Rectal smooth muscle tissue (tissue), 1 donor: ENCODE measurements at regions not wholly inside any gene's neighbourhood (a gene's known extent, or its start where the extent isn't known, plus 50 kb on each side); places are given as distances from the start of the nearest gene placed in this dataset.

Source experiments
- H3K27ac ChIP-seq: one replicate; pipeline ENCODE4 v1.7.0; 2013; ENCODE audit warnings: low read depth, low read length, inconsistent platforms
- H3K27me3 ChIP-seq: one replicate; pipeline ENCODE4 v1.7.0; 2013; ENCODE audit warnings: low read length; ENCODE audit not compliant: control insufficient read depth, insufficient read depth
- H3K36me3 ChIP-seq: one replicate; pipeline ENCODE4 v1.7.0; 2013; ENCODE audit warnings: low read length; ENCODE audit not compliant: control insufficient read depth, insufficient read depth
- H3K4me1 ChIP-seq: one replicate; pipeline ENCODE4 v1.7.0; 2013; ENCODE audit warnings: low read length; ENCODE audit not compliant: control insufficient read depth, insufficient read depth
- H3K4me3 ChIP-seq: one replicate; pipeline ENCODE4 v1.7.0; 2013; ENCODE audit warnings: low read length
- H3K9ac ChIP-seq: one replicate; pipeline ENCODE4 v1.7.0; 2013; ENCODE audit warnings: low read length

DNA sequence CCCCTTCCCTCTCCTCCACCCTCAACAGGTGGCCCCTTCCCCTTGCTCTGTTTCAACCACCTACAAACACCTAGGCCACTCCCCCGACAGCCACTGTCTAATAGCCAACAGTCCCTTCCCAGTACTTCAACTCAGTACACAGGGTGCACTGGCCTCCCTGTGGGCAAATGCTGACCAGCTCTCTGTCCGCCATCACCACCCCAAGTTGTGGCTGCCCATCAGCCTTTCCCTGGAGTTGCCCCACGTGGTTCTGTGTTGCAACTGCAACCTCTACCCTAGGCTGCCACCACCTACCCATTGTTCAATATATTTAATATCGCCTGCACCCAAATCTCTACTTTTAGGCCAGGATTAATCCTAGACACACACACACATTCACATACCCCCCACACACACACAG is 173.5 kb downstream of the MREG start:
- no peak overlapping the region for H3K27ac ChIP-seq
- H3K36me3 ChIP-seq: no peaks in the 10 kb centered on the region
- H3K4me3 ChIP-seq: no peak overlapping the region
- H3K9ac ChIP-seq: no peak overlapping the region
- no peaks in the 10 kb centered on the region for H3K4me1 ChIP-seq
- no peaks in the 10 kb centered on the region for H3K27me3 ChIP-seq

- Histone ChIP-seq H3K4me3 (no peak overlapping the region), H3K9ac (no peak overlapping the region), H3K4me1 (no peaks in the 10 kb centered on the region), H3K36me3 (no peaks in the 10 kb centered on the region), H3K27me3 (no peaks in the 10 kb centered on the region), H3K27ac (no peak overlapping the region)
These were observed 174.0 kb downstream of the MREG start for GRCh38 chr2:215839309-215839708.

DNA sequence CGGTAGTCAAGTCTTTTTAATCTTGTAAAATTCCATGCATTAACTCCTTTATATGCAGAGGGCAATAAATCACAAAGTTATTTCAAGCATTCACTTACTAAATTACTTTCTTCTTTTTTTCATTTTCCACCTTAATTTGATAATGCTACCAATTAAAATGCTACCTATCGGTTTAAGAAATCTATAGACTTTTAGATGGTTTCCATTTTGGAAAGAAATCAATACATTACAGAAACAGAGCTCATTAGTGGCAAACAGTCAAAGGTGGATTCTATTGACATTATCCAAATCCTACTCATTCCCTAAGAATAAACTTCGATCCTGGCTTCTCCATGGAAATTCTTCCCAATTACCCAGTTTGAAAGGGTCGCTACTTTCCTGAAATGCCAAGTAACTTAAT is 176.5 kb downstream of the MREG start:
- no peaks in the 10 kb centered on the region for H3K36me3 ChIP-seq
- no peaks in the 10 kb centered on the region for H3K27me3 ChIP-seq
- H3K27ac ChIP-seq: no peak overlapping the region
- no peak overlapping the region for H3K4me3 ChIP-seq
- no peak overlapping the region for H3K9ac ChIP-seq
- H3K4me1 ChIP-seq: no peaks in the 10 kb centered on the region

GRCh38 chr2:215835657-215836056 is 177.7 kb downstream of the MREG start:
- Histone ChIP-seq H3K36me3 (no peaks in the 10 kb centered on the region), H3K9ac (no peak overlapping the region), H3K4me3 (no peak overlapping the region), H3K4me1 (no peaks in the 10 kb centered on the region), H3K27me3 (no peaks in the 10 kb centered on the region), H3K27ac (no peak overlapping the region)

DNA sequence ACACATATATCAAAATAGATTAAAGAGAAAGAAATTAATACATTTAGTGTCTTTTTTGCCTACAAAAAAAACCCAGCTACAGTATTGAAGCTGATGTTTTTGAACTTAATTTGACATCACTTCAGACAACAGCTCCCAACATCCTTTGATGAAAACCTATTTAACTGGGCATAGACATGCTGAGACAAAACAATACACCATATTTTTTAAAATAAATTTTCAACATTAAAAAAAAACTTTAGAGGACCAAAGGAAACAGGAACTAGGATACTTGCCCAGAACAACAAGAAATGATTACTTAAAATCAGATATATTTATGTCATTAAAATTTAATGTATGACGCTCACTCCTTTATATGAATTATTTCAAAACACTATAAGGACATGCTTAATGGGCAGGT is 178.1 kb downstream of the MREG start:
- Histone ChIP-seq H3K4me3 (no peak overlapping the region), H3K36me3 (no peaks in the 10 kb centered on the region), H3K9ac (no peak overlapping the region), H3K27me3 (no peaks in the 10 kb centered on the region), H3K27ac (no peak overlapping the region), H3K4me1 (no peaks in the 10 kb centered on the region)

DNA sequence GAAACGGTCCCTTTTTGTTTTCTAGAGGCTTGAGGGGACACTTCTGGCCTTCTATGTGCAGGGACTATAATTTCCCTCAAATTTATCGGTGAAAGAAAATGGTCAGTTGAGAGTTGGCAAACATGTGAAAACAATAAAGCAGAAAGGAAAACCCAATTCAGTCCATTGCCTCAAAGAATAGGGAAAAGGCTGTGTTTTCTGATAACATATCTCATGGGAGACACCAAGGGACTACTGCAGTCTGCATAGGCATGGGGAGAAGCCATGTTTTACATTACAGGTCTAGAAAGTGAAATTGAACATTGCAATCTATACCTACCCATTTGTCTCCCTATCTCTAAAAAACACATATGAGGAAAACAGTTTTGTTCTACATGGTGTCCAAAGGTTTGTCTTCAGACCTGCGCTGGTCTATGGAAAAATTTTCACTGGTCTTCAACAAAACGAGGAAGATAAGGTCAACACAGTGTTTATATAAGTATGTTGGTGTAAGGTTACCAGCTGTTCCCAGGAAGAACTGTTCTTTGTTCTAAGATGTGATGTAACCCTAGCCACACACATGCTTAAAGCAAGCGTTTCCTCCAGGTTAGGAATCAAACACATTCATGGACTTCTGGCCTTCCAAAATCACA is 179.7 kb downstream of the MREG start:
- H3K27me3 ChIP-seq: no peaks in the 10 kb centered on the region
- H3K4me3 ChIP-seq: no peak overlapping the region
- H3K9ac ChIP-seq: no peak overlapping the region
- H3K36me3 ChIP-seq: no peaks in the 10 kb centered on the region
- H3K27ac ChIP-seq: no peak overlapping the region
- no peaks in the 10 kb centered on the region for H3K4me1 ChIP-seq

GRCh38 chr2:215832791-215833190 is 180.6 kb downstream of the MREG start:
- no peak overlapping the region for H3K9ac ChIP-seq
- H3K27ac ChIP-seq: no peak overlapping the region
- no peaks in the 10 kb centered on the region for H3K27me3 ChIP-seq
- H3K4me1 ChIP-seq: no peaks in the 10 kb centered on the region
- H3K36me3 ChIP-seq: no peaks in the 10 kb centered on the region
- no peak overlapping the region for H3K4me3 ChIP-seq

DNA sequence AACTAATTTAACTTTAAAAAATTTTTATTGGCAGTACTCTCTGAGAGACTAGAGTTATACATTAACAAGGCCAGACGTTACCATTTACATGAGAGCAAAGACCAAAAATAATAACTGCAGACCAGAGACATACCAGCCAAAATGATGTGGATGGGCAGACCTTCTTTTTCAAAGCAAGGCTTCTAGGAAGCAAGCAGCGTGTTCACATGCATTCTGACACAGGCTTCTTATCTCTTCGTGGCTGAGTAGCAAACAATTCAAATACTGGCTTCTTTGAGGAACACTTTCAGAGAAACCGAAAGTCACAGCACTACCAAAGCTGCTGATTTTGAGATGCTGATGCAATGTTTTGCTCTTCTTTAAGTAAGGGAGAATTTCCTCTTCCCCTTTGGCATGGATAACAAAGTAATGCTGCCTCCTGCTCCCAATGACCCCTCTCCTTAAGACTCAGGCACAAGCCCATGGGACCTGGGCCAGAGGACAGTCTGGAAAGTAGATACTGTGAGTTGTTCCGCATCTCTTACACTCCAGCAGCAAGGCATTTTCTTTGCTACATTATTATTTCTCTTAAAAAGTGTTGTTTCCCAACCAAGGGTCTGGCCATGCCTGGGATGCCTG is 181.9 kb downstream of the MREG start:
- H3K4me3 ChIP-seq: no peak overlapping the region
- H3K9ac ChIP-seq: no peak overlapping the region
- H3K36me3 ChIP-seq: no peaks in the 10 kb centered on the region
- H3K27me3 ChIP-seq: no peaks in the 10 kb centered on the region
- H3K4me1 ChIP-seq: peaks cover 6% of the 10 kb centered on the region
- H3K27ac ChIP-seq: no peak overlapping the region

DNA sequence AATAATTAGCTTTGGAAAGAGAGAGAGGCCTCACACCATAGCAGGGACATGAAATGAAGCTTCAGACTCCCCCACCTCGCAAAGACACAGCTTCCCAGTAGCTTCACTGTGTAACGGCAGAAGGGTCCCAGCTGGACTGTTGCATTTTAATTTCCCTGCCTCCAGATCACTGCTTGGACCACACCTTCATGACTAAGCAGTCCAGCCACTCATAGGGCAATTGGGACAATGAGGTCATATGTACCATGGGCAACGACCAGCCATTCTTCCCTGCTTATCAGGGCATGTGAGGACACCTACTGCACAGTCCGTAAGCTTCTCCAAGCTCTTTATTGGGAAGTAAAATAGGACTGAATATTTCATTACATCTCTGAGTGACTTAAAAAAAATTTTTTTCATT is 183.0 kb downstream of the MREG start:
- no peak overlapping the region for H3K4me3 ChIP-seq
- no peaks in the 10 kb centered on the region for H3K36me3 ChIP-seq
- peaks cover 6% of the 10 kb centered on the region for H3K4me1 ChIP-seq
- no peak overlapping the region for H3K9ac ChIP-seq
- no peaks in the 10 kb centered on the region for H3K27me3 ChIP-seq
- H3K27ac ChIP-seq: no peak overlapping the region

DNA sequence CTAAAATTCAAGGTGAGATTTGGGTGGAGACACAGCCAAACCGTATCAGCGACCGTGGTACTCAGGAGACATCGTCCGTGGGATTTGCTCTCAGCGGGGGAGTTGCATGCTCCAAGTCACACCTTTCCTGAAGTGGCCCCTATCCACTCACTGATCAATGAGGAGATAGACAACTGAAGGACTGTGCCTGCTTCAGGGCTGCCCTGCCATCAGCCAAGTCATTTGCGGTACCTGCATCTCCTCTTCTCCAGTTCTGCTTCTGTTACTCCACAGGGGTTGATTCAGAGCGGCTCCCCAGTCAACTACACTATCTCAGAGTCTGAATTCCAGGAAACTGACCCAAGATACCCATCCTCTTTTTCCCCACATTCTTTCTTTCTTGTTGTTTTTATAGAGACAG is 184.1 kb downstream of the MREG start:
- Histone ChIP-seq H3K27ac (no peak overlapping the region), H3K36me3 (no peaks in the 10 kb centered on the region), H3K4me1 (peaks cover 6% of the 10 kb centered on the region), H3K9ac (no peak overlapping the region), H3K27me3 (no peaks in the 10 kb centered on the region), H3K4me3 (no peak overlapping the region)

DNA sequence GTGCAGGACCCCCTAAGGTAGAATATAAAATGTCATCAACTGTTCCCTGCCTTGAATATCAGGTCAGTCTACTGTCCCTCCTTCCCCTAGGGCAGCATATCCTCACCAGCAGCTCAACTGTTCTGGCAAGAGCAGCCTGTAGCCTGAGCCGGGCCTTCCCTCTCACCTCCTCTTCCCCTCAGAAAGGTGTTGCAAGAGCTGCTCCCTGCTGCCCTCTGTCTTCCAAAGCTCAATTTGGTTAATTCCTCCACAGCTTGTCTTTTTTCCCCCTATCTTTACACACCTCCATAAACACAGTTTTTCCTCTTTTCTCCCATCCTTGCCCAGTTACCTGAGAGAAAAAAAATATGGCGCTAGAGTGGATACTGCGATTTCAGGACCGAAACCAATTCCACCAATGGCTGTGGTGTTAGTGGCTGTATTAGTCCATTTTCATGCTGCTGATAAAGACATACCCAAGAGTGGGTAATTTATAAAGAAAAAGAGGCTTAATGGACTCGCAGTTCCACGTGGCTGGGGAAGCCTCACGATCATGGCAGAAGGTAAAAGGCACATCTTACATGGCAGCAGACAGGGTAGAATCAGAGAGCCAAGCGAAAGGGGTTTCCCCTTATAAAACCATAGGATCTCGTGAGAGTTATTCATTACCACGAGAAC is 184.7 kb downstream of the MREG start:
- peaks cover 6% of the 10 kb centered on the region for H3K4me1 ChIP-seq
- H3K27ac ChIP-seq: no peak overlapping the region
- no peaks in the 10 kb centered on the region for H3K27me3 ChIP-seq
- no peak overlapping the region for H3K4me3 ChIP-seq
- no peaks in the 10 kb centered on the region for H3K36me3 ChIP-seq
- H3K9ac ChIP-seq: no peak overlapping the region

DNA sequence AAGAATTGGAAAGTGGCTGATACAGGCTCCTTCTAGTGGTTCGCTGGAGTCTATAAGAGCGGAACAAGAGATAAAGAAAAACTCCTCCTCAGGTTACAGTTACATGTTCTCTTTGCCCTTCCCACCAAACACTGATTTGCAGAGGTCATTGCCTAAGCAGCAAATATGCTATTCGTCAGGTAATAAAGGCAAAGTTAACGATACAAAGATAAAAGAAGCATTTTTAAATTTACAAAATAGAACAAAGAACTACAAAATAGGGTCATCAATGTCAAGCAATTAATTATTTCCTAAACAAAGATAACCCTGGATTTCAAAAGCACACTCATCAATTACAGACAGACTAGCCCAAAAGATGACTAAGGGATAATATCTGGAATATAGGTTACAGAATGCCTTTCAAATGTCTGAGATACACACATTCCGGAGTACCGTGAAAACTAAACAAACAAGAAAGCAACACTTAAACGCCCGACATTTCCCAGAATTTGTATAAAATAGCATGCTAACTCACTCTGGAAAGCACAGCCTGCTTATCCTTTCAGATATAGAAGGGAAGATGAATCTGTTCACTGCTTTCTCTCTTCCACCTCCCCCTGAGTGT is 186.4 kb downstream of the MREG start:
- Histone ChIP-seq H3K36me3 (no peaks in the 10 kb centered on the region), H3K4me3 (no peak overlapping the region), H3K27me3 (no peaks in the 10 kb centered on the region), H3K4me1 (peaks cover 6% of the 10 kb centered on the region), H3K27ac (no peak overlapping the region), H3K9ac (no peak overlapping the region)
